ENCODE measurements at regions not wholly inside any gene's neighbourhood (a gene's known extent, or its start where the extent isn't known, plus 50 kb on each side); places are given as distances from the start of the nearest gene placed in this dataset.

DNA sequence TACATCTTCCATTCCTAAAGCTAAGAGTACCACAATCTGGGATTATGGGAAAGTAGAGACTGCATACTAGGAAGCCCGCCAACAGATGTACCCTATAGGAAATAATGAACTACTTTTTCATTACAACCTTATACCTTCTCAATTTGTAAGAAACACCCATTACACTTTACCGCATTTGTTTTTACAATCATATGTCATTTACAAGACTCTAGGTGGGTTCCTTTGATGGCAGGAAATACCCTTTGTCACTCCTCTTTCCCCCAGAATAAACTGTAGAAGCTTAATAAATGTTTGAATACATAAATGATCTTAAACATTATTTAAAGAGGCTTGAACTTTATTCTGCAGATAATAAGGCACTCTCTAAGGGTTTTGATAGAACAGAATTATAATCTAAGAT, 150.1 kb upstream of the TGFBR2 start:
- Histone ChIP-seq H3K36me3 (ENCODE audit: insufficient read depth, low read length) (no peaks in the 10 kb centered on the region), H3K4me1 (ENCODE audit: insufficient read depth, low read length) (no peaks in the 10 kb centered on the region), H3K9ac (ENCODE audit: low read depth, low read length) (no peak overlapping the region), H3K9me3 (ENCODE audit: control insufficient read depth, insufficient read depth, low read length) (no peaks in the 10 kb centered on the region)

DNA sequence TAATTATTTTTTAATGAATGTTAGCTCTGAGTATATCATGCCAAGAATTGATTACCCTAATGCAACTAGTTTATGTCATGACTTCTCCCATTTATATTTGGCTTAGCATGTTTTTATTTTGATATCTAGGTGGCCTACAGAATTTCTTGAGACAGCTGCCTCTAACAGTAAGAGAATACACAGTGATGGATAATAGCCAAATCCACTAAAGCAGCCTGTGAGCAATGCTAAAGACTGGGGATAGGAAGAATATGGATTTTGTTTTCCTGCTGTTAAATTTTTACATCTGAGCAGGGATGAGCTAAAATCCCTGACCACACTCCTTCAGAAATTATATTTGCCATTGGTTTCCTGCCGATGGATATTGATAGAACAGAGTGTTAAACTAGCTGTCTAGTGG, 149.3 kb upstream of the TGFBR2 start:
- H3K4me1 ChIP-seq (ENCODE audit: insufficient read depth, low read length) = no peaks in the 10 kb centered on the region
- no peaks in the 10 kb centered on the region for H3K9me3 ChIP-seq (ENCODE audit: control insufficient read depth, insufficient read depth, low read length)
- no peaks in the 10 kb centered on the region for H3K36me3 ChIP-seq (ENCODE audit: insufficient read depth, low read length)
- no peak overlapping the region for H3K9ac ChIP-seq (ENCODE audit: low read depth, low read length)

DNA sequence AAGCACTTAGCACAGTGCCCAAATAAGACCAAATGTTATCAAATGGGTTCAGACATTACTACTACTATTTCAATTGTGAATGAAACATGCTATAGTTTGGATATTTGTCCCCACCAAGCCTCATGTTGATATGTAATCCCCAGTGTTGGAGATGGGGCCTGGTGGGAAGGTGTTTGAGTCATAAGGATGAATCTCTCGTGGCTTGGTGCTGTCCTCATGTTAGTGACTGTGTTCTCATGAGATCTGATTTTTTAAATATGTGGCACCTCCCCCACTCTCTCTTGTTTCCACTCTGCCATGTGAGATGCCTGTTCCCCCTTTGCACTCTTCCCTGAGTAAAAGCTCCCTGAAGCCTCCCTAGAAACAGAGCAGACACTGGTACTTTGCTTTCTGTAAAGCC, 148.7 kb upstream of the TGFBR2 start:
- Histone ChIP-seq H3K36me3 (ENCODE audit: insufficient read depth, low read length) (no peaks in the 10 kb centered on the region), H3K4me1 (ENCODE audit: insufficient read depth, low read length) (no peaks in the 10 kb centered on the region), H3K9ac (ENCODE audit: low read depth, low read length) (no peak overlapping the region), H3K9me3 (ENCODE audit: control insufficient read depth, insufficient read depth, low read length) (no peaks in the 10 kb centered on the region)

DNA sequence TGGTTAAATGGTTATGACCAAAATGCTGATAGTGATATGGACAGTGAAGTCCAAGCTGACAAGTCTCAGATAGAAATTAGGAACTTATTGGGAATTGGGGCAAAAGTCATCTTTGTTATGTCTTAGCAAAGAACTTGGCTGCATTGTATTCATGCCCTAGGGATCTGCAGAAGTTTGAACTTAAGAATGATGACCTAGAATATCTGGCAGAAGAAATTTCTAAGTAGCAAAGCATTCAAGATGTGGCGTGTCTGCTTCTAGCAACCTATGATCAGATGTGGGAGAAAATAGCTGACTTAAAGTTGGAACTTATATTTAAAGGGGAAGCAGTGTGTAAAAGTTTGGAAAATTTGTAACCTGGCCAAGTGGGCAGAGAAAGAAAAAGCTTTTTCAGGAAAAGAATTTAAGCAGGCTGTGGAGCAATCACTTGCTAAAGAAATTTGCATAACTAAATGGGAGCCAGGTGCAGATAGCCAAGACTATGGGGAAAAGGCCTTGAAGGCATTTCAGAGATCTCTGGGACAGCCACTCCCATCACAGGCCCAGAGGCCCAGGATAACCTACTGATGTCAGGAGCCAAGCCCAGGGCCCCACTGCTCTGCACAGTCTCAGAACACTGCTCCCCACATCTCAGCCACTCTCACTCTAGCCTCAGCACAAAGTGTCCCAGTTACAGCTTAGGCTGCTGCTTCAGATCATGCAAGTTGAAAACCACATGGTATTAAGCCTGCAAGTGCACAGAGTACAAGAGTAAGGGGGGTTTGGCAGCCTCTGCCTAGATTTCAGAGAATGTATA, 147.8 kb upstream of the TGFBR2 start:
- no peaks in the 10 kb centered on the region for H3K4me1 ChIP-seq (ENCODE audit: insufficient read depth, low read length)
- no peak overlapping the region for H3K9ac ChIP-seq (ENCODE audit: low read depth, low read length)
- H3K36me3 ChIP-seq (ENCODE audit: insufficient read depth, low read length) = no peaks in the 10 kb centered on the region
- no peaks in the 10 kb centered on the region for H3K9me3 ChIP-seq (ENCODE audit: control insufficient read depth, insufficient read depth, low read length)

DNA sequence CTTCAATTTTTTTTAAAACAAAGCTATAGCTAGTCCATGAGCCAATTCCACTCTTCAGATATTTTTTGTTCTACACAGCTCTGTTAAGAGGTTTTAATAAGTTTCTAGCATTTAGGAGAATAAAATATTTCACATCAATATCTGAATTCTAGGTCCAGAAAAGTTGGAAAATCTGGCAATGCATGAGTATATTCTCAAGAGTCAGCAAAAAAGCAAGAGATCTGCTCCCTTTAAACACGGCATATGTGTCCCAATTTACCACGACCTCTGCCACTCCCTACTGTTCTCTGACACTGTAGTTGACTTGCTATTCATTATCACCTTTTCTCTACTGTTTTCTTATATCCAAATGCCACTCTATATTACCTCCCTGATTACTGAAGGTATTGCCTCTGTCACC, 145.1 kb upstream of the TGFBR2 start:
- Histone ChIP-seq H3K9ac (ENCODE audit: low read depth, low read length) (no peak overlapping the region), H3K9me3 (ENCODE audit: control insufficient read depth, insufficient read depth, low read length) (no peaks in the 10 kb centered on the region), H3K4me1 (ENCODE audit: insufficient read depth, low read length) (no peaks in the 10 kb centered on the region), H3K36me3 (ENCODE audit: insufficient read depth, low read length) (no peaks in the 10 kb centered on the region)

DNA sequence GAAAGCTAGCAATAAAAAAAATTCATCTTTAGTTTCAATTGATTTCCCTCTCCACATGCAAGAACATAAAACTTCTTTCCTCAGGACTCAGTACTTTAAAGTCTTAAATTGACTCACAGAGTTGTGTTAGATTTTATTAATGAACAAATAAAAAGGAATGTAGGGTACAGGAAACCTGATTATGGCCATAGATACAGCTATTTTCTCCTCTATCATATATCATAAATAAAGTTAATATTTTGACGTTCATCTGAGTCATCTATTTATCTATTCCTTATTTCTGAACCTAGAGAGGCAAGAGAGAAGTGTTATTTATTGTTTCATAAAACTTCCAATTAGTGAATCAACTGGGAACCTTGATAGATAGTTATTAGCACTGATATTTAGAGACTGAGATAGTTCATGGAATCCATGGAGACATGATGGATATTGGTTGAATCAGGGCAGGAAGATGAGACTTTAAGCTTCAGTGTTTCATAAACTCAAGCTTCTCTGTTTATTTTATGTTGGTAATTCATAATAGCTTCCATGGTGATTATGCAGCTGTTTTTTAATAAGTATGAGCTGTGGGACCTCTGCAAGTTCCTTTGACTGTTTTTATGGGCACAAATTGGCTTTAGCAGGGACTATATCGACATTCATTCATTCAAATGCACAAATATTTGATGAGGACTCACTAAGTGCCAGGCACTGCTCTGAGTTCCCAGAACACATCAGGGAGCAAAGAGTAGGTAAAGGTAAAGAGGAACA, 143.5 kb upstream of the TGFBR2 start:
- Histone ChIP-seq H3K9ac (ENCODE audit: low read depth, low read length) (no peak overlapping the region), H3K36me3 (ENCODE audit: insufficient read depth, low read length) (no peaks in the 10 kb centered on the region), H3K4me1 (ENCODE audit: insufficient read depth, low read length) (no peaks in the 10 kb centered on the region), H3K9me3 (ENCODE audit: control insufficient read depth, insufficient read depth, low read length) (no peaks in the 10 kb centered on the region)

DNA sequence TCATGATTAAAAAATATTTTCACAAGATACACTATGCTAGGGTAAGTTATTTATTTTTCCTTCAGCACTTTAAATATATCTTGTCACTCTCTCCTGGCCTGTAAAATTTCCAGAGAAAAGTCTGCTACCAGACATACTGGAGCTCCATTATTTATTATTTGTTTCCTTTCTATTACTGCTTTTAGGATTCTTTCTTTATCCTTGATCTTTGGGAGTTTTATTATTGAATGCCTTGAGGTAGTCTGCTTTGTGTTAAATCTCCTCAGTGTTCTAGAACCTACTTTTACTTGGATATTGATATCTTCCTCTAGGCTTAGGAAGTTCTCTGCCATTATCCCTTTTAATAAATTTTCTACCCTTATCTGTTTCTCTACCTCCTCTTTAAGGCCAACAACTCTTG, 142.0 kb upstream of the TGFBR2 start:
- Histone ChIP-seq H3K9me3 (ENCODE audit: control insufficient read depth, insufficient read depth, low read length) (no peaks in the 10 kb centered on the region), H3K4me1 (ENCODE audit: insufficient read depth, low read length) (no peaks in the 10 kb centered on the region), H3K36me3 (ENCODE audit: insufficient read depth, low read length) (no peaks in the 10 kb centered on the region), H3K9ac (ENCODE audit: low read depth, low read length) (no peak overlapping the region)

DNA sequence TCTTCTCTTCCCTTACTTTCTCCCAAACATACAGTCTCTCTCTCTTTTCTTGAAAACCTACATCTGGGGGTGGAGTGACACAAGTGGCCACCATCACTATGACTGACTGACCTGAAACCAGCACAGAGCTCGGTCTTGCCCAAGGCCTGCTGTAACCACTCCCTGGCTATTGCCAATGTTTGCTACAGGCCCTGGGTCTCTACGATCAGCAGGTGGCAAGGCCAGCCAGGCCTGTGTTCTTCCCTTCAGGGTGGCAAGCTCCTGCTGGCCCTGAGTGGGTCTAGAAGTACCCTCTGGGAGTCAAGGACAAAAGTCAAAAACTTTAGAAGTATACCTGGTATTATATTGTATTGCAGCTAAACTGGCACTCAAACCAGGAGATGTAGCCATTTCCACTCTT, 140.9 kb upstream of the TGFBR2 start:
- peaks cover under 1% of the 10 kb centered on the region; the same call in 1 of the 2 replicates for H3K4me1 ChIP-seq (ENCODE audit: insufficient read depth, low read length)
- H3K36me3 ChIP-seq (ENCODE audit: insufficient read depth, low read length) = no peaks in the 10 kb centered on the region
- no peaks in the 10 kb centered on the region for H3K9me3 ChIP-seq (ENCODE audit: control insufficient read depth, insufficient read depth, low read length)
- H3K9ac ChIP-seq (ENCODE audit: low read depth, low read length) = no peak overlapping the region

DNA sequence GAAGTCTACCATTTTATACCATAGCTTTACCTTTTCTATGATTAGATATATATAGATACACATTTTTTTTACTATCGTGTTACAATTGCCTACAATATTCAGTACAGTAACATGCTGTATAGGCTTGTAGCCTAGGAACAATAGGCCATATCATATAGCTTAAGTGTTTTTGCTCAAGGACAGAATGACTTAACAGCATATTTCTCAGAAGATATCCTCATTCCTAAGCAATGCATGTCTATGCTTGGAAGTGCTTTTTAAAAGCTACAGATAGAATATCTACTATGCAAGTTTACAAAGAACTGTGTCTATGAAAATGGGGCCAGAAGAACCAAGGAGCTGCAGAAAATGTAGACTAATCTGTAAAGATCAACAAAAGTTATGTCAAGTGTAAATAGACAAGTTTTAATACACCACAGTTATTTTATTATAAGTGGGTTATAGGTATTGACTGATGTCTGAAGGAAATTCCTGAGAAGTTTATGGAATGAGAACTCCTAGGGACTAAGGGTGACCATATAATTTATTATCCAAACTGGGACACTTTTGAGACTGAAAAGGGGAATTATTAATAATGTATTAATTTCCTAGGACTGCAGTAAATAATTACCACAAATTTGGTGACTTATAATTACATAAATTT, 138.7 kb upstream of the TGFBR2 start:
- Histone ChIP-seq H3K9ac (ENCODE audit: low read depth, low read length) (no peak overlapping the region), H3K9me3 (ENCODE audit: control insufficient read depth, insufficient read depth, low read length) (no peaks in the 10 kb centered on the region), H3K36me3 (ENCODE audit: insufficient read depth, low read length) (no peaks in the 10 kb centered on the region), H3K4me1 (ENCODE audit: insufficient read depth, low read length) (peaks cover 3% of the 10 kb centered on the region; the same call in 1 of the 2 replicates)

DNA sequence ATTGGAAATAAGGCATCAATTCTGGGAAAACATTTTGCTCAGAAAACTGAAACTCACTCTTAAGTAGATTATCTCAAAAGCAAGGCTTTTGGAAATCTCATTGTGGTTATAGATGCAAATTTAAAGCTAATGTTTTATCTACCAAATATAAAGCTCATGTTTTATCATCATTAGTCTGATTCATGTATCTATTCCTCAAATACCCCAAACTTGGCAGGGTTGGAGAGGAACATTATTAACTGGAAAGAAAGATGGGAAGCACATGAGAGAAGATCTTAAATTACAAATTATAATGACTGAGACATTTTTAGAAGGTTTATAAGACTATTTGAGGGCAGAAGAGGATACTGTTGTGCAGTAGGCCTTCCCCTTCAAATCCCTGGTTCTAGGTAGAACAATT, 137.3 kb upstream of the TGFBR2 start:
- no peak overlapping the region for H3K9ac ChIP-seq (ENCODE audit: low read depth, low read length)
- H3K9me3 ChIP-seq (ENCODE audit: control insufficient read depth, insufficient read depth, low read length) = no peaks in the 10 kb centered on the region
- H3K4me1 ChIP-seq (ENCODE audit: insufficient read depth, low read length) = peaks cover 3% of the 10 kb centered on the region; the same call in 1 of the 2 replicates
- H3K36me3 ChIP-seq (ENCODE audit: insufficient read depth, low read length) = no peaks in the 10 kb centered on the region

DNA sequence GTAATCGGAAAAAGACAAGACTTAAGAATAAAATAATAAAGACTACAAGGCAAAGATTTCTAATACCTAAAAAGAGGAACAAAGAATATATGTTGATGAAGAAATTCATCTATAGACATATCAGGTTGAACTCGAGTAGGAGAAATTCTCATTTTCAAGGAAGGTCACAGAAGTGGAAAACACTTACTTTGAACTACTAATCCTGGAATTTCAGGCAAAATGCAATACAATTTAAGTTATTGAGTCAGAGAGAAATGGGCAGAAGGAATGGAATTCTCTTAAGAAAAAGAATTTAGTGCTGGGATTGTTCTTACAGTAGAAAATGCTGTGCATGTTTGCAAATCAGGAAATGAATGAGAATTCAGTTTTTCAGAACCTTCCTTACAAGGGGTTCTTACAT, 135.9 kb upstream of the TGFBR2 start:
- Histone ChIP-seq H3K36me3 (ENCODE audit: insufficient read depth, low read length) (no peaks in the 10 kb centered on the region), H3K9me3 (ENCODE audit: control insufficient read depth, insufficient read depth, low read length) (no peaks in the 10 kb centered on the region), H3K4me1 (ENCODE audit: insufficient read depth, low read length) (peaks cover 3% of the 10 kb centered on the region; the same call in 1 of the 2 replicates), H3K9ac (ENCODE audit: low read depth, low read length) (no peak overlapping the region)

DNA sequence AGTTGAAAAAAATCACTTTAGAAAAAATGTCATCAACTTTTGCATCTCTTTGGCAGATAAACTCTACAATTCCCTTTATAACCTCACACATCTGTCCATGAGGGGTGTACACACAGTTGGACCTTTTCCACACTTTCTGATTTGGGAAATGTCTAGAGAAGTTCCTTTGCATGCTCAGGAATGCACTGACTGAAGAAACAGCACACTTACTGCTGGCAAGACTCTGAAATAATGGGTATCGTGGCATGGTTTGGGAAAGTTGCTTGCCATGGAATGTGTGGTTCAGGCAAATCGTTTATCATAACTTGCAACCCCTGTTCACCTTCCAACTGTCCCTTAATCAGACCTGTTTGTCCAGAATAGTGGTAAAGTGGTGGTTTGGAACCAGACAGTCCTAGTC, 135.3 kb upstream of the TGFBR2 start:
- Histone ChIP-seq H3K9me3 (ENCODE audit: control insufficient read depth, insufficient read depth, low read length) (no peaks in the 10 kb centered on the region), H3K4me1 (ENCODE audit: insufficient read depth, low read length) (peaks cover 3% of the 10 kb centered on the region; the same call in 1 of the 2 replicates), H3K36me3 (ENCODE audit: insufficient read depth, low read length) (no peaks in the 10 kb centered on the region), H3K9ac (ENCODE audit: low read depth, low read length) (no peak overlapping the region)

DNA sequence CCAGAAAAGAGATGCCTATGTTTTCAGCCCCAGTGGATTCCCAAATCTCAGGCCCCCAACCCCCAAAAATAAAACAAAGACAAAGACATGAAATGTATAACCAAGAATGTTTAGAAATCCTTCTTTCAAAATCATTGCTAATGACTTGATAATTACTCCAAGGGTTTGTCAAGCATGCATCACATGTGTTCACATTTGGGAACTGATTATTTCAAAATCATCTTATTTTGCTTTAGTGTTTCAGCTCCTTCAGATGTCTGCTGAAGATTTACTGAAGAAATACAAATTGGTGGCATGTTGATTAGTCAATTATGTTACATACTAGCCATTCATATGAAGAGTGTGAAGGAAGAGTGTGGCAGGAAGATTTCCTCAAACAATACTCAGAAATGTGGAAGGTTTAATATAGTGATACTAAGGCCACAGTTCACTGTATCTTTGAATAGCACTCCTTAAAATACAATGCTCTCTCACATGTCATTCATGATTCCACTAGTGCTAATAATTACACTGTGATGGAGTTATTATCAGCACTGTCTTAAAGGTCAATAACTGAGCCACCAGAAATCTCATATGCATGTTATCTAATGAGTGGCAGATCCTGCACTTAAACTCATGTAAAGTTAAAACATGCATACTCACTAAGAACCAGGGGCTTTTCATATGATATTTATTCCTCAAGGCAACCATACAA, 134.5 kb upstream of the TGFBR2 start:
- Histone ChIP-seq H3K9me3 (ENCODE audit: control insufficient read depth, insufficient read depth, low read length) (no peaks in the 10 kb centered on the region), H3K9ac (ENCODE audit: low read depth, low read length) (no peak overlapping the region), H3K4me1 (ENCODE audit: insufficient read depth, low read length) (peaks cover 3% of the 10 kb centered on the region; the same call in 1 of the 2 replicates), H3K36me3 (ENCODE audit: insufficient read depth, low read length) (no peaks in the 10 kb centered on the region)

DNA sequence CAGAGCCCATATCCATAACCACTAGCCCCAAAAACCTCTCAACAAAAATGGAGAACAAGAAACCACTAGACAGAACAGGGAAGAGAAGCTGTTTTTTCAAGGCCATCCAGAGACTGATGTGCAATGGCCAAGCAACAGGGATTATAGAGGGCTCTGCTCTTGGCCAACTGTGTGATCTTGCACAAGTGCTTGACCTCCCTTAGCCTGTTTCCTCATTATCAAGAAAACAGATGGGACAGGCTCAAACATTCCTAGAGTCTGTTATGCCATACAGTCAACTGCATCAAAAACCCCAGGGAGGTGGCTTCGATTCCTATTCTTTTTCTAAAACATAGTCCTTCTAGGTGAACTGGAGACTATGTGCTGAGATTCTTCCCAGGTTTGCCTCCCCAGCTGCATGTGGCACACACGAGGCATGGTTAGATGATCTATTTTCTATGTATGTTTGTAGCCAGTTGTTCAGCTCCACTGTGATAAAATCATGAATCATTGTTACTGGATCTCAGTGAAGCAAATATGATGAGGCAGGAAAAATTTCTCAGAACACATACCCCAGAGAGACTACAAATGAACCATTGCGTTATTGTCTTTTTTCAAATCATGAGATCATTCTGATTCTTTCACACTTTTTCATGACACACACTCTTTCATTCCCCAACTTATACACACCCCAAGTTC, 132.9 kb upstream of the TGFBR2 start:
- Histone ChIP-seq H3K9me3 (ENCODE audit: control insufficient read depth, insufficient read depth, low read length) (no peaks in the 10 kb centered on the region), H3K36me3 (ENCODE audit: insufficient read depth, low read length) (no peaks in the 10 kb centered on the region), H3K4me1 (ENCODE audit: insufficient read depth, low read length) (peaks cover 3% of the 10 kb centered on the region; the same call in 1 of the 2 replicates), H3K9ac (ENCODE audit: low read depth, low read length) (no peak overlapping the region)

All from ES-I3 (cell line).